Stimulated activated effector memory CD8-positive, alpha-beta T cell treated with anti-CD3 and anti-CD28 coated beads, Interleukin-12 subunit alpha, Interleukin-12 subunit beta, amount 100 ng/mL, for 72 hours (primary cell): ENCODE measurements at regions not wholly inside any gene's neighbourhood (a gene's known extent, or its start where the extent isn't known, plus 50 kb on each side); places are given as distances from the start of the nearest gene placed in this dataset.

Experiments used
- ATAC-seq: fragments of 150-1000 bp; cut with Tn5 transposase; 2 replicates; pipeline ENCODE4 v1.10.0; 2021
- DNase-seq, 2 donors: peaks; one replicate each; pipeline ENCODE4 v3.0.0; 2021 to 2022; ENCODE audit warnings: low spot score in 2 of 2
- H3K27ac Mint-ChIP-seq: one replicate; pipeline ENCODE4 v1.8.0; 2022; ENCODE audit warnings: mild to moderate bottlenecking, mixed read lengths
- H3K36me3 Mint-ChIP-seq: one replicate; pipeline ENCODE4 v1.8.0; 2022; ENCODE audit warnings: mild to moderate bottlenecking, mixed read lengths
- H3K4me1 Mint-ChIP-seq: one replicate; pipeline ENCODE4 v1.8.0; 2022; ENCODE audit warnings: mixed read lengths
- H3K4me3 Mint-ChIP-seq: one replicate; pipeline ENCODE4 v1.8.0; 2022; ENCODE audit warnings: mild to moderate bottlenecking, mixed read lengths
- H3K9me3 Mint-ChIP-seq: one replicate; pipeline ENCODE4 v1.8.0; 2022; ENCODE audit warnings: mixed read lengths

GRCh38 chr9:19677924-19678323 lies 110.9 kb downstream of the SLC24A2 start:
- ATAC-seq, result no peak
- H3K36me3 Mint-ChIP-seq, result no peaks in the 10 kb centered on the region
- H3K4me1 Mint-ChIP-seq, result no peaks in the 10 kb centered on the region
- no peak overlapping the region for H3K4me3 Mint-ChIP-seq
- H3K9me3 Mint-ChIP-seq, result peaks cover 4% of the 10 kb centered on the region
- no peak overlapping the region for H3K27ac Mint-ChIP-seq
- no peak for DNase-seq

GRCh38 chr9:19675492-19675891 lies 113.3 kb downstream of the SLC24A2 start:
- H3K9me3 Mint-ChIP-seq, result peaks cover 4% of the 10 kb centered on the region
- DNase-seq (no peak), ATAC-seq (no peak)
- no peaks in the 10 kb centered on the region for H3K4me1 Mint-ChIP-seq
- H3K36me3 Mint-ChIP-seq, result no peaks in the 10 kb centered on the region
- H3K4me3 Mint-ChIP-seq, result no peak overlapping the region
- no peak overlapping the region for H3K27ac Mint-ChIP-seq

GRCh38 chr9:19666575-19666974 lies 122.3 kb downstream of the SLC24A2 start:
- no peak overlapping the region for H3K27ac Mint-ChIP-seq
- no peak overlapping the region for H3K4me3 Mint-ChIP-seq
- DNase-seq (no peak), ATAC-seq (no peak)
- H3K36me3 Mint-ChIP-seq, result no peaks in the 10 kb centered on the region
- H3K4me1 Mint-ChIP-seq, result peaks cover 7% of the 10 kb centered on the region
- H3K9me3 Mint-ChIP-seq, result no peaks in the 10 kb centered on the region

GRCh38 chr9:19665146-19665863 lies 123.5 kb downstream of the SLC24A2 start:
- H3K4me1 Mint-ChIP-seq, result peaks cover 7% of the 10 kb centered on the region
- ATAC-seq, result peak; percentile 94
- peak in 1 of 2 donors; percentile 50 for DNase-seq
- no peaks in the 10 kb centered on the region for H3K9me3 Mint-ChIP-seq
- H3K36me3 Mint-ChIP-seq, result no peaks in the 10 kb centered on the region
- no peak overlapping the region for H3K27ac Mint-ChIP-seq
- H3K4me3 Mint-ChIP-seq, result no peak overlapping the region

- Mint-ChIP-seq H3K27ac (no peak overlapping the region), H3K4me1 (peaks cover 7% of the 10 kb centered on the region), H3K4me3 (no peak overlapping the region), H3K36me3 (no peaks in the 10 kb centered on the region), H3K9me3 (no peaks in the 10 kb centered on the region)
- ATAC-seq (no peak), DNase-seq (no peak)
Observed at GRCh38 chr9:19663570-19663969, 125.3 kb downstream of the SLC24A2 start.

- Mint-ChIP-seq H3K9me3 (no peaks in the 10 kb centered on the region), H3K27ac (no peak overlapping the region), H3K36me3 (no peaks in the 10 kb centered on the region), H3K4me3 (no peak overlapping the region), H3K4me1 (peaks cover 7% of the 10 kb centered on the region)
- no peak for ATAC-seq
- no peak for DNase-seq
Observed at GRCh38 chr9:19662213-19662612, 126.6 kb downstream of the SLC24A2 start.

- Mint-ChIP-seq H3K27ac (no peak overlapping the region), H3K4me1 (peaks cover 3% of the 10 kb centered on the region), H3K4me3 (no peak overlapping the region), H3K9me3 (no peaks in the 10 kb centered on the region), H3K36me3 (no peaks in the 10 kb centered on the region)
- ATAC-seq (no peak), DNase-seq (no peak)
Observed at GRCh38 chr9:19660019-19660418, 128.8 kb downstream of the SLC24A2 start.

GRCh38 chr9:19656704-19657103 lies 132.1 kb downstream of the SLC24A2 start:
- Mint-ChIP-seq H3K4me1 (no peaks in the 10 kb centered on the region), H3K9me3 (no peaks in the 10 kb centered on the region), H3K36me3 (no peaks in the 10 kb centered on the region), H3K27ac (no peak overlapping the region), H3K4me3 (no peak overlapping the region)
- no peak for DNase-seq
- ATAC-seq, result no peak

- ATAC-seq, result no peak
- H3K9me3 Mint-ChIP-seq, result no peaks in the 10 kb centered on the region
- no peaks in the 10 kb centered on the region for H3K36me3 Mint-ChIP-seq
- no peak overlapping the region for H3K4me3 Mint-ChIP-seq
- no peaks in the 10 kb centered on the region for H3K4me1 Mint-ChIP-seq
- no peak for DNase-seq
- no peak overlapping the region for H3K27ac Mint-ChIP-seq
Observed at GRCh38 chr9:19651681-19652080, 137.2 kb downstream of the SLC24A2 start.

GRCh38 chr9:19650312-19650711 lies 138.5 kb downstream of the SLC24A2 start:
- no peaks in the 10 kb centered on the region for H3K9me3 Mint-ChIP-seq
- no peaks in the 10 kb centered on the region for H3K4me1 Mint-ChIP-seq
- no peak overlapping the region for H3K4me3 Mint-ChIP-seq
- no peak for ATAC-seq
- DNase-seq, result no peak
- H3K36me3 Mint-ChIP-seq, result no peaks in the 10 kb centered on the region
- no peak overlapping the region for H3K27ac Mint-ChIP-seq

- no peak for DNase-seq
- no peak overlapping the region for H3K4me3 Mint-ChIP-seq
- no peaks in the 10 kb centered on the region for H3K36me3 Mint-ChIP-seq
- H3K4me1 Mint-ChIP-seq, result no peaks in the 10 kb centered on the region
- H3K27ac Mint-ChIP-seq, result no peak overlapping the region
- ATAC-seq, result no peak
- H3K9me3 Mint-ChIP-seq, result no peaks in the 10 kb centered on the region
Observed at GRCh38 chr9:19649336-19650041, 139.3 kb downstream of the SLC24A2 start.

GRCh38 chr9:19648672-19649071 lies 140.2 kb downstream of the SLC24A2 start:
- DNase-seq, result no peak
- Mint-ChIP-seq H3K4me3 (no peak overlapping the region), H3K27ac (no peak overlapping the region), H3K4me1 (no peaks in the 10 kb centered on the region), H3K9me3 (no peaks in the 10 kb centered on the region), H3K36me3 (no peaks in the 10 kb centered on the region)
- ATAC-seq, result no peak

- no peak for ATAC-seq
- Mint-ChIP-seq H3K4me3 (no peak overlapping the region), H3K27ac (no peak overlapping the region), H3K4me1 (no peaks in the 10 kb centered on the region), H3K9me3 (no peaks in the 10 kb centered on the region), H3K36me3 (no peaks in the 10 kb centered on the region)
- no peak for DNase-seq
Observed at GRCh38 chr9:19643875-19644274, 145.0 kb downstream of the SLC24A2 start.

- no peaks in the 10 kb centered on the region for H3K9me3 Mint-ChIP-seq
- H3K4me1 Mint-ChIP-seq, result no peaks in the 10 kb centered on the region
- no peak overlapping the region for H3K27ac Mint-ChIP-seq
- no peak for DNase-seq
- H3K36me3 Mint-ChIP-seq, result no peaks in the 10 kb centered on the region
- ATAC-seq, result peak; percentile 21
- no peak overlapping the region for H3K4me3 Mint-ChIP-seq
Observed at GRCh38 chr9:19642256-19642655, 146.6 kb downstream of the SLC24A2 start.

GRCh38 chr9:19641046-19641445 lies 147.8 kb downstream of the SLC24A2 start:
- Mint-ChIP-seq H3K36me3 (no peaks in the 10 kb centered on the region), H3K27ac (no peak overlapping the region), H3K4me3 (no peak overlapping the region), H3K9me3 (no peaks in the 10 kb centered on the region), H3K4me1 (no peaks in the 10 kb centered on the region)
- ATAC-seq (no peak), DNase-seq (no peak)

- Mint-ChIP-seq H3K4me1 (no peaks in the 10 kb centered on the region), H3K4me3 (no peak overlapping the region), H3K36me3 (no peaks in the 10 kb centered on the region), H3K9me3 (no peaks in the 10 kb centered on the region), H3K27ac (no peak overlapping the region)
- ATAC-seq (no peak), DNase-seq (no peak)
Observed at GRCh38 chr9:19640014-19640413, 148.8 kb downstream of the SLC24A2 start.
